H9 (cell line): ENCODE measurements at regions not wholly inside any gene's neighbourhood (a gene's known extent, or its start where the extent isn't known, plus 50 kb on each side); places are given as distances from the start of the nearest gene placed in this dataset.

Experiments
- DNase-seq: peaks from one replicate; pipeline ENCODE4 v3.0.0-alpha.2; 2017
- H2AFZ ChIP-seq: one replicate; pipeline ENCODE4 v1.6.1; 2013; ENCODE audit warnings: mild to moderate bottlenecking, low read length, control low read depth, moderate library complexity
- H2AK5ac ChIP-seq: 2 replicates; pipeline ENCODE4 v1.6.1; 2013; ENCODE audit warnings: low read length, control low read depth, mixed read lengths; ENCODE audit not compliant: insufficient read length
- H2BK120ac ChIP-seq: one replicate; pipeline ENCODE4 v1.6.1; 2013; ENCODE audit warnings: low read depth, mild to moderate bottlenecking, low read length, control low read depth, inconsistent platforms; ENCODE audit not compliant: poor library complexity, severe bottlenecking
- H2BK12ac ChIP-seq: 2 replicates; pipeline ENCODE4 v1.6.1; 2013; ENCODE audit warnings: low read length, control low read depth, mixed read lengths, low read depth; ENCODE audit not compliant: insufficient read length
- H2BK15ac ChIP-seq: 2 replicates; pipeline ENCODE4 v1.6.1; 2013; ENCODE audit warnings: low read depth, low read length, control low read depth
- H2BK20ac ChIP-seq: one replicate; pipeline ENCODE4 v1.6.1; 2013; ENCODE audit warnings: low read depth, mild to moderate bottlenecking, low read length, control low read depth, inconsistent platforms; ENCODE audit not compliant: poor library complexity, severe bottlenecking
- H2BK5ac ChIP-seq: 2 replicates; pipeline ENCODE4 v1.6.1; 2013; ENCODE audit warnings: low read length, control low read depth, mixed read lengths; ENCODE audit not compliant: insufficient read length
- H3K14ac ChIP-seq: 2 replicates; pipeline ENCODE4 v1.6.1; 2013; ENCODE audit warnings: low read length, control low read depth; ENCODE audit not compliant: insufficient read depth
- H3K18ac ChIP-seq: 2 replicates; pipeline ENCODE4 v1.6.1; 2013; ENCODE audit warnings: low read depth, mild to moderate bottlenecking, mixed read lengths, low read length, control low read depth; ENCODE audit not compliant: insufficient read length
- H3K23ac ChIP-seq: 2 replicates; pipeline ENCODE4 v1.6.1; 2013; ENCODE audit warnings: low read length, control low read depth, mixed read lengths, low read depth; ENCODE audit not compliant: insufficient read length
- H3K23me2 ChIP-seq: 2 replicates; pipeline ENCODE4 v1.6.1; 2013; ENCODE audit warnings: low read depth, mild to moderate bottlenecking, mixed read lengths, low read length, control low read depth; ENCODE audit not compliant: insufficient read length, poor library complexity, severe bottlenecking
- H3K27ac ChIP-seq: 2 replicates; pipeline ENCODE4 v1.5.1; 2013; ENCODE audit warnings: low read length, control low read depth, mixed read lengths, low read depth; ENCODE audit not compliant: insufficient read length
- H3K27me3 ChIP-seq: 2 replicates; pipeline ENCODE4 v1.6.1; 2013; ENCODE audit warnings: low read length, control low read depth, inconsistent platforms; ENCODE audit not compliant: insufficient read depth
- H3K4ac ChIP-seq: 2 replicates; pipeline ENCODE4 v1.6.1; 2013; ENCODE audit warnings: low read depth, mild to moderate bottlenecking, control low read depth, inconsistent platforms, low read length, moderate library complexity
- H3K4me1 ChIP-seq: 2 replicates; pipeline ENCODE4 v1.6.1; 2013; ENCODE audit warnings: low read length, control low read depth, inconsistent platforms; ENCODE audit not compliant: insufficient read depth
- H3K4me2 ChIP-seq: 2 replicates; pipeline ENCODE4 v1.6.1; 2013; ENCODE audit warnings: low read length, control low read depth, mixed read lengths; ENCODE audit not compliant: insufficient read length, insufficient read depth
- H3K56ac ChIP-seq: 2 replicates; pipeline ENCODE4 v1.6.1; 2013; ENCODE audit warnings: low read depth, mild to moderate bottlenecking, mixed read lengths, low read length, control low read depth; ENCODE audit not compliant: insufficient read length
- H3K79me1 ChIP-seq: 2 replicates; pipeline ENCODE4 v1.6.1; 2013; ENCODE audit warnings: low read depth, mild to moderate bottlenecking, moderate library complexity, low read length, control low read depth, inconsistent platforms; ENCODE audit not compliant: insufficient read depth, poor library complexity, severe bottlenecking
- H3K79me2 ChIP-seq: 2 replicates; pipeline ENCODE4 v1.6.1; 2013; ENCODE audit warnings: low read length, control low read depth, inconsistent platforms; ENCODE audit not compliant: insufficient read depth
- H3K9ac ChIP-seq: 2 replicates; pipeline ENCODE4 v1.6.1; 2013; ENCODE audit warnings: low read length, control low read depth, mixed read lengths; ENCODE audit not compliant: insufficient read length; ENCODE audit errors: extremely low read depth
- H3K9me3 ChIP-seq: one replicate; pipeline ENCODE4 v1.6.1; 2013; ENCODE audit warnings: low read depth, low read length, inconsistent platforms; ENCODE audit not compliant: control insufficient read depth
- H3T11ph ChIP-seq: one replicate; pipeline ENCODE4 v1.6.1; 2013; ENCODE audit warnings: mild to moderate bottlenecking, low read length, control low read depth, inconsistent platforms
- H4K20me1 ChIP-seq: one replicate; pipeline ENCODE4 v1.6.1; 2013; ENCODE audit not compliant: control insufficient read depth, insufficient read length, insufficient read depth
- H4K5ac ChIP-seq: 2 replicates; pipeline ENCODE4 v1.6.1; 2013; ENCODE audit warnings: low read depth, mild to moderate bottlenecking, mixed read lengths, low read length, control low read depth; ENCODE audit not compliant: insufficient read length
- H4K8ac ChIP-seq: replicated peaks from 2 replicates; pipeline ENCODE4 v1.6.1; 2013; ENCODE audit warnings: low read length, control low read depth, mixed read lengths, low read depth; ENCODE audit not compliant: insufficient read length
- H4K91ac ChIP-seq: 2 replicates; pipeline ENCODE4 v1.6.1; 2013; ENCODE audit warnings: low read depth, mild to moderate bottlenecking, moderate library complexity, mixed read lengths, low read length, control low read depth; ENCODE audit not compliant: insufficient read length
- H3K27ac Mint-ChIP-seq, 3 experiments: 2 replicates in 2 of 3; 3 replicates in 1 of 3; pipeline ENCODE4 v1.8.0; 2020 to 2021; ENCODE audit warnings: mixed read lengths in 3 of 3, mild to moderate bottlenecking in 1 of 3, moderate library complexity in 1 of 3
- H3K27me3 Mint-ChIP-seq: 2 replicates; pipeline ENCODE4 v1.8.0; 2021; ENCODE audit warnings: low read depth, mild to moderate bottlenecking, moderate library complexity, mixed read lengths
- H3K36me3 Mint-ChIP-seq, 3 experiments: 2 replicates in 2 of 3; 3 replicates in 1 of 3; pipeline ENCODE4 v1.8.0; 2020 to 2021; ENCODE audit warnings: low read depth in 3 of 3, mixed read lengths in 3 of 3; ENCODE audit not compliant: insufficient read depth in 1 of 3
- H3K4me1 Mint-ChIP-seq, 2 experiments: 2 replicates each; pipeline ENCODE4 v1.8.0; 2020; ENCODE audit warnings: mixed read lengths in 2 of 2
- H3K4me3 Mint-ChIP-seq, 2 experiments: 2 replicates in 1 of 2; 3 replicates in 1 of 2; pipeline ENCODE4 v1.8.0; 2020 to 2021; ENCODE audit warnings: mild to moderate bottlenecking in 2 of 2, mixed read lengths in 2 of 2, moderate library complexity in 1 of 2
- H3K9me3 Mint-ChIP-seq, 2 experiments: 2 replicates in 1 of 2; 3 replicates in 1 of 2; pipeline ENCODE4 v1.8.0; 2020; ENCODE audit warnings: mild to moderate bottlenecking in 2 of 2, mixed read lengths in 2 of 2, moderate library complexity in 1 of 2
- CTCF ChIP-seq: fragments of 200-600 bp; sonication (generic); conservative IDR thresholded peaks from 3 replicates; pipeline ENCODE4 v1.8.0; 2021; ENCODE audit warnings: antibody characterized with exemption, mild to moderate bottlenecking
- WGBS: extraction: QIAGEN DNeasy Blood & Tissue Kit; methylation state at CpG from one replicate; pipeline ENCODE4 v1.1.7; 2013; ENCODE audit warnings: missing lambda C conversion rate, low lambda C conversion rate, mixed read lengths; ENCODE audit not compliant: insufficient read length; ENCODE audit errors: extremely low coverage; 5-methylcytosine and 5-hydroxymethylcytosine counted together

DNA sequence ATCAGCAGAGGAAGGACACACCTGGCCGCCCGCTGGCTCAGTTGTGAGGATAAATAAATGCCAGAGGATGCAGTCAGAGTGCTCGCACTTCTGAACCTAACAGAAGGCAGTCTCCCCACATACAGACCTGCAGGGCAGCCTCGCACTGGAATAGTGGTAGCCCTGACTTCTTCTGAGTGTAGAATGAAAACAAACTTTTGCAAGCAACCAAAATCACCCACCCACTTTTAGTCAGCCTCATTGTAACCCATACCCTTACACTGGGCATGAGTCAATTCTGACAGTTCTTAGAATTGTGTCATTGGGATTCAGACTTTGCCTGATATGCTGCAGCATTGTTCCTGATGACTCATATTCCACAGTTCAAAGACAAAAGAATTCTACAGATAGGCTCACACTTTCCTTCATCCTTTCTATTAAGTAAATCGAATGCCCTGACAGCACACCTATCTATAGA, 167.0 kb upstream of the CDK1 start:
- Mint-ChIP-seq H3K9me3 (no peaks in the 10 kb centered on the region), H3K27ac (peak overlapping the region in 2 of 3 experiments; percentile 17 to 62; a peak in 1 of 7 replicates), H3K36me3 (no peaks in the 10 kb centered on the region), H3K27me3 (no peaks in the 10 kb centered on the region), H3K4me1 (peaks cover 10 to 11% of the 10 kb centered on the region in 2 experiments), H3K4me3 (no peak overlapping the region)
- H3K9ac ChIP-seq, result no peak overlapping the region
- H3K4me2 ChIP-seq, result no peak overlapping the region
- no peak overlapping the region for H2BK12ac ChIP-seq
- no peak overlapping the region for H3K14ac ChIP-seq
- H3K18ac ChIP-seq, result no peak overlapping the region
- H3K4me1 ChIP-seq, result no peaks in the 10 kb centered on the region; the same call in 1 of the 2 replicates
- H3T11ph ChIP-seq, result no peak overlapping the region
- peak; percentile 34 for DNase-seq
- no peaks in the 10 kb centered on the region for H4K20me1 ChIP-seq
- H3K23ac ChIP-seq, result no peak overlapping the region
- no peaks in the 10 kb centered on the region for H3K79me2 ChIP-seq
- H3K23me2 ChIP-seq, result no peaks in the 10 kb centered on the region
- no peak overlapping the region for H2BK20ac ChIP-seq
- no peaks in the 10 kb centered on the region for H3K9me3 ChIP-seq
- H2AK5ac ChIP-seq, result no peak overlapping the region
- H3K79me1 ChIP-seq, result no peaks in the 10 kb centered on the region
- no peak overlapping the region for H4K5ac ChIP-seq
- H2BK15ac ChIP-seq, result no peak overlapping the region
- WGBS, result no CpG with 5 or more reads among the region's 5 CpGs
- no peak overlapping the region for H3K4ac ChIP-seq
- no peak overlapping the region for H4K8ac ChIP-seq
- no peak overlapping the region for H2BK120ac ChIP-seq
- no peak overlapping the region for H4K91ac ChIP-seq
- no peak overlapping the region for H3K27ac ChIP-seq
- no peak for TF ChIP-seq CTCF
- no peak overlapping the region for H2AFZ ChIP-seq
- H2BK5ac ChIP-seq, result no peak overlapping the region
- H3K56ac ChIP-seq, result no peak overlapping the region
- no peaks in the 10 kb centered on the region for H3K27me3 ChIP-seq
